ENCODE measurements at regions not wholly inside any gene's neighbourhood (a gene's known extent, or its start where the extent isn't known, plus 50 kb on each side); places are given as distances from the start of the nearest gene placed in this dataset.

DNA sequence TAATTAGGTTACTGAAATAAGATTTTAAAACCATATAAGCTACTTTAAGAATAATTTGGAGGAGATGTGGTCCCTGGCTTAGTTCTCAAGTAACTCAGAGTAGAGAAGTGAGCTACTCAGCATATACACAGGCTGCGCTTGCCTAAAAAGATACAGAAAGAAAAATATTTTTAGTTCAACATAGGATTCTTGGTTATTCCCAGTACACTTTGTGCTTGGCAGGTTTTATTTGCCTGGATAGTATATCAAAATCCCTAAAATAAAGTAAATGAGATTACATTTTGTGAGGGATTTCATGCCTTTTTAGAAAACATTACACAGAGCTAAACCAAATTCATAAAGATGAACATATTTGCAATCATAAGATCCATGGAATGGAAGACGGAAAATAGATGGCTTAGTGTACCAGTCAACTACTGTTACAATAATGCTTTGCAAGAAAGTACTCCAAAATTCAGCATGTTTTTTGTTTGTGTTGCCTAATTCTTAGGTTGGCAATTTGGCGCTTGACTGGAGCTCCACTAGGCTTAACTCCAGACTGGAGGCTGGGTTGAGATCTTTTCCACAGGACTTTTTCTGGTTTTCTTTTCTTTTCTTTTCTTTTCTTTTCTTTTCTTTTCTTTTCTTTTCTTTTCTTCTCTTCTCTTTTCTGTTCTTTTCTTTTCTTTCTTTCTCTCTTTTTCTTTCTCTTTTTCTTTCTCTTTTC, 600.5 kb upstream of the SYT4 start:
- DNase-seq: no peak
- in situ Hi-C loops (cut with HindIII; ENCODE audit: low pct_ligation_motif_present, low sequenced_read_pairs): no loop called here
- TF ChIP-seq, protein P1, sequence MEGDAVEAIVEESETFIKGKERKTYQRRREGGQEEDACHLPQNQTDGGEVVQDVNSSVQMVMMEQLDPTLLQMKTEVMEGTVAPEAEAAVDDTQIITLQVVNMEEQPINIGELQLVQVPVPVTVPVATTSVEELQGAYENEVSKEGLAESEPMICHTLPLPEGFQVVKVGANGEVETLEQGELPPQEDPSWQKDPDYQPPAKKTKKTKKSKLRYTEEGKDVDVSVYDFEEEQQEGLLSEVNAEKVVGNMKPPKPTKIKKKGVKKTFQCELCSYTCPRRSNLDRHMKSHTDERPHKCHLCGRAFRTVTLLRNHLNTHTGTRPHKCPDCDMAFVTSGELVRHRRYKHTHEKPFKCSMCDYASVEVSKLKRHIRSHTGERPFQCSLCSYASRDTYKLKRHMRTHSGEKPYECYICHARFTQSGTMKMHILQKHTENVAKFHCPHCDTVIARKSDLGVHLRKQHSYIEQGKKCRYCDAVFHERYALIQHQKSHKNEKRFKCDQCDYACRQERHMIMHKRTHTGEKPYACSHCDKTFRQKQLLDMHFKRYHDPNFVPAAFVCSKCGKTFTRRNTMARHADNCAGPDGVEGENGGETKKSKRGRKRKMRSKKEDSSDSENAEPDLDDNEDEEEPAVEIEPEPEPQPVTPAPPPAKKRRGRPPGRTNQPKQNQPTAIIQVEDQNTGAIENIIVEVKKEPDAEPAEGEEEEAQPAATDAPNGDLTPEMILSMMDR (IDR thresholded peaks at IDR 0.05; ENCODE audit: low read depth, low read length, missing control alignments): no peak
- H3K4me3 ChIP-seq (ENCODE audit: low read depth, low read length): no peak overlapping the region
- H3K27me3 ChIP-seq (replicated peaks): no peaks in the 10 kb centered on the region
- no peak overlapping the region for H3K27ac ChIP-seq
- H3K36me3 ChIP-seq (replicated peaks): no peaks in the 10 kb centered on the region

DNA sequence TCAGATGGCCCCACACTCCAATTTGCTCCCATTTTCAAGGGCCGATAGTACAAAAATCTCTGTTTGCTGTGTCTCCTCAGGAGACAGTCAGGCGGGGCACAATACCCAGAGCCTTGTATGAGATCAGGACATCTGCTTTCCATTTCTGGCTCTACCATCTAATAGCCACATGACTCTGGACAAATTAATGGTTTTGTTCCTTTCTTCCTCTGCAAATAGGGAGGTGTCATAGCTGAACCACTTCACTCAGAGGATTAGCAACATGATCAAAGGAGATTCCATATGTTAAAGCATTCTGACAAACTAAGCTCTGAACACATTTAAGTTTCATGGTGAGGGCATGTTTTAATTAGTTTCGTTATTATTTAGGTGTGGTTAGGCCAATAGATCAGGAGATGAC, 602.1 kb upstream of the SYT4 start:
- TF ChIP-seq, protein P1 (IDR thresholded peaks at IDR 0.05; ENCODE audit: low read depth, low read length, missing control alignments): no peak
- Histone ChIP-seq H3K4me3 (ENCODE audit: low read depth, low read length) (no peak overlapping the region), H3K36me3 (replicated peaks) (no peaks in the 10 kb centered on the region), H3K27me3 (replicated peaks) (no peaks in the 10 kb centered on the region), H3K27ac (no peak overlapping the region)
- DNase-seq: no peak
- in situ Hi-C loops (cut with HindIII; ENCODE audit: low pct_ligation_motif_present, low sequenced_read_pairs): no loop called here

DNA sequence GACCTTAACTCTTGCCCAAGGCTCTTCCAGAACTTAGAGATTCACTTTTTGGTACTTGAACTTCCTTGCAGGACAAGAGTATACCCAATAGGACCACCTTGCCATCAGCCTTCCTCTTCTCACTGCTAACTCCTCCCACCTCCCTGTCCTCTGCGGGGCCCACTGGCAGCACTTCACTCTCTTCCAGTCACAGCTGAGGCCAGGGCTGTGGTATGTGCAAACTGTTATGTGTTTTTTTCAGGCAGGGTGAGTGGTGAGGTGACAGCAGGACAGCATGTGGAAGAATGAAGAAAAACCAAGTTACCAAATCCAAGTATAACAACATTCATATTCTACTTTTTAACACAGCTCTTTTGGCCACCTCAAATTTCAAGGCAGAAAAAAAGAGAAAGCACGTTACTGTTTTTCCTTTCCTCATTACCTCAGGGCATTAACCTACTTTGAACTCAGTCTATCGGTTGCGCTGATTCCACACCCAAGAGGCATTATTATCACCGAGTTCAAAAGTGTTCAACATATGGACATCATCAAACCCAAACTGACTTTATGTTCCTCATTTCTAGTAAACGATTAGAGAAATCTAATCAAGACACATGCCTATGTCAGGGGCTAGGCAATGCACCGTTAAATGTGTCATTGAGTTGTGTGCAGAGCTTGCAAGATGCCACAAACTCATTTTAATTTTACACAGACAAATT, 605.2 kb upstream of the SYT4 start:
- no peaks in the 10 kb centered on the region for H3K27me3 ChIP-seq (replicated peaks)
- in situ Hi-C loops (cut with HindIII; ENCODE audit: low pct_ligation_motif_present, low sequenced_read_pairs): no loop called here
- H3K4me3 ChIP-seq (ENCODE audit: low read depth, low read length): no peak overlapping the region
- TF ChIP-seq, protein P1 (IDR thresholded peaks at IDR 0.05; ENCODE audit: low read depth, low read length, missing control alignments): no peak
- DNase-seq: no peak
- no peaks in the 10 kb centered on the region for H3K36me3 ChIP-seq (replicated peaks)
- H3K27ac ChIP-seq: no peak overlapping the region

DNA sequence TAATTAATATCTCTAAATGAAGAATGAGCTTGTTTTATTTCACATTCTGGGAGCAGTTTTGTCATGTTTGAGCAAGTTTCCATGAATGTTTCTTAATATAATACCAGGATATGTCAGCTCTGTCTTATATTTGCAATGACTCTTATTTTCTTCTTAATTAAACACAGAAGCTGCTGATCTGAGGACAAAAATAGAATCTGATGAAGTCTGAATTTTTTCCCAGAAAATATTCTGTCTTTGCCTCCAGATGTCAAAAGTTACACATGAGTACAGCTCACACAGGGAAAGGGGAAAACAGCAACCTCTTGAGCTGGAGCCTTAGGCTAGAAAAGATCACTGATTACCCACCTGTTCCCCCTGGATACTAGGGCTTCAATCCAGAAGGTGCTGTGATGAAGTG, 606.6 kb upstream of the SYT4 start:
- Histone ChIP-seq H3K27me3 (replicated peaks) (no peaks in the 10 kb centered on the region), H3K36me3 (replicated peaks) (no peaks in the 10 kb centered on the region), H3K4me3 (ENCODE audit: low read depth, low read length) (no peak overlapping the region), H3K27ac (no peak overlapping the region)
- no peak for DNase-seq
- TF ChIP-seq, protein P1 (IDR thresholded peaks at IDR 0.05; ENCODE audit: low read depth, low read length, missing control alignments): no peak
- in situ Hi-C loops (cut with HindIII; ENCODE audit: low pct_ligation_motif_present, low sequenced_read_pairs): no loop called here

DNA sequence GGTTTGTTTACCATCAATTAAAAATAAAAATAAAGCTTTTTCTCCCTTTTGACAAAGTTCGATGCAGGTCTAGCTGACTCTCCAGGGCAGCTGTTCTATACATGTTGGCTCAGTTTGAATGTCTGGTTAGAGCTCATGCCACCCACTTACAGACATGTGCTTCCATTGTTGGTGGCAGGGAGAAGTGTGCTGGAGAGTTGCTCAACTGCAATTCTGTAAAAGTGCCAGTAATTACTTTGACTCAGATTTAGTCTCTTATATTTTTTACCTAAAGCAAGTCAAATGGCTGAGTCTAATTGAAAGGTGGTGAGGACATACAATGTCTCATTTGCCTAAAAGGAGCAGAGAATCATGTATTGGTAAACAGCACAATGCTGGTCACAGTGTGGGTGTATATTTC, 609.1 kb upstream of the SYT4 start:
- in situ Hi-C loops (cut with HindIII; ENCODE audit: low pct_ligation_motif_present, low sequenced_read_pairs): no loop called here
- Histone ChIP-seq H3K4me3 (ENCODE audit: low read depth, low read length) (no peak overlapping the region), H3K36me3 (replicated peaks) (no peaks in the 10 kb centered on the region), H3K27ac (no peak overlapping the region), H3K27me3 (replicated peaks) (no peaks in the 10 kb centered on the region)
- TF ChIP-seq, protein P1 (IDR thresholded peaks at IDR 0.05; ENCODE audit: low read depth, low read length, missing control alignments): no peak
- no peak for DNase-seq

Measured in brain microvascular endothelial cell (primary cell).